Natural killer cell (primary cell): ENCODE measurements at regions not wholly inside any gene's neighbourhood (a gene's known extent, or its start where the extent isn't known, plus 50 kb on each side); places are given as distances from the start of the nearest gene placed in this dataset.

Source experiments
- ATAC-seq, 3 donors: fragments of 150-1000 bp in 2 of 3; fragments of 200-7000 bp in 1 of 3; cut with Tn5 transposase; 1 replicate in 1 of 3; 2 replicates in 2 of 3; pipeline ENCODE4 v1.10.0; 2021; ENCODE audit warnings: mild to moderate bottlenecking in 2 of 3, moderate library complexity in 2 of 3
- DNase-seq, 2 donors: peaks; one replicate each; pipeline versions ENCODE4 v3.0.0 to v3.0.0-alpha.2; 2013 to 2021; ENCODE audit warnings: mixed read lengths in 1 of 2
- H3K27ac ChIP-seq: one replicate; pipeline ENCODE4 v1.5.1; 2013; ENCODE audit warnings: mild to moderate bottlenecking, low read length
- H3K27me3 ChIP-seq: one replicate; pipeline ENCODE4 v1.6.1; 2013; ENCODE audit warnings: low read length; ENCODE audit not compliant: control insufficient read depth, insufficient read depth
- H3K36me3 ChIP-seq: one replicate; pipeline ENCODE4 v1.6.1; 2013; ENCODE audit warnings: low read length; ENCODE audit not compliant: control insufficient read depth, insufficient read depth
- H3K4me1 ChIP-seq: one replicate; pipeline ENCODE4 v1.6.1; 2013; ENCODE audit warnings: low read length; ENCODE audit not compliant: control insufficient read depth, insufficient read depth
- H3K4me3 ChIP-seq: one replicate; pipeline ENCODE4 v1.5.1; 2013; ENCODE audit warnings: low read length
- H3K9me3 ChIP-seq: one replicate; pipeline ENCODE4 v1.6.1; 2013; ENCODE audit warnings: low read length; ENCODE audit not compliant: control insufficient read depth, insufficient read depth
- H3K27ac Mint-ChIP-seq, 2 donors: one replicate each; pipeline ENCODE4 v1.8.0; 2022; ENCODE audit warnings: mild to moderate bottlenecking in 2 of 2, mixed read lengths in 2 of 2, moderate library complexity in 1 of 2
- H3K27me3 Mint-ChIP-seq, 2 donors: one replicate each; pipeline ENCODE4 v1.8.0; 2022; ENCODE audit warnings: low read depth in 2 of 2, mixed read lengths in 2 of 2
- H3K36me3 Mint-ChIP-seq: one replicate; pipeline ENCODE4 v1.8.0; 2022; ENCODE audit warnings: mixed read lengths
- H3K4me1 Mint-ChIP-seq, 2 donors: one replicate each; pipeline ENCODE4 v1.8.0; 2022; ENCODE audit warnings: mixed read lengths in 2 of 2
- H3K4me3 Mint-ChIP-seq: one replicate; pipeline ENCODE4 v1.8.0; 2022; ENCODE audit warnings: mild to moderate bottlenecking, moderate library complexity, mixed read lengths
- H3K9me3 Mint-ChIP-seq, 2 donors: one replicate each; pipeline ENCODE4 v1.8.0; 2022; ENCODE audit warnings: mixed read lengths in 2 of 2
- CTCF ChIP-seq: fragments of 200-600 bp; IDR thresholded peaks from one replicate; pipeline ENCODE4 v1.8.0; 2022; ENCODE audit warnings: antibody characterized with exemption
- WGBS: methylation state at CpG from one replicate; pipeline ENCODE4 v1.1.7; 2013; ENCODE audit warnings: missing lambda C conversion rate; ENCODE audit not compliant: insufficient coverage; 5-methylcytosine and 5-hydroxymethylcytosine counted together
- intact Hi-C: fragments of 100-400 bp; cut with micrococcal nuclease; formaldehyde crosslinking; loops from one replicate; pipeline ENCODE4 v1.14.2; 2022

- no peaks in the 10 kb centered on the region for H3K36me3 Mint-ChIP-seq
- WGBS = 2% methylated on average over 2 of the region's 2 CpGs
- no peak overlapping the region for H3K27ac ChIP-seq
- peak; percentile 19 for TF ChIP-seq CTCF
- no peaks in the 10 kb centered on the region for H3K9me3 Mint-ChIP-seq
- no peak overlapping the region for H3K4me3 Mint-ChIP-seq
- intact Hi-C loops = loop anchor here (2.0 to 5.0 kb wide), 2 partner anchors 466 to 507 kb away; no protein-coding TSS in a partner anchor
- no peak overlapping the region for H3K4me3 ChIP-seq
- peaks cover 24 to 37% of the 10 kb centered on the region in 2 donors for H3K27me3 Mint-ChIP-seq
- H3K27ac Mint-ChIP-seq = no peak overlapping the region
- H3K4me1 ChIP-seq = no peaks in the 10 kb centered on the region
- no peaks in the 10 kb centered on the region for H3K36me3 ChIP-seq
- DNase-seq (peak in 1 of 2 donors; percentile 54), ATAC-seq (peak in 1 of 3 donors; percentile 55)
- H3K9me3 ChIP-seq = no peaks in the 10 kb centered on the region
- H3K27me3 ChIP-seq = no peaks in the 10 kb centered on the region
- no peaks in the 10 kb centered on the region for H3K4me1 Mint-ChIP-seq
Observed at GRCh38 chr12:107990325-107990724, 138.8 kb upstream of the WSCD2 start.

DNA sequence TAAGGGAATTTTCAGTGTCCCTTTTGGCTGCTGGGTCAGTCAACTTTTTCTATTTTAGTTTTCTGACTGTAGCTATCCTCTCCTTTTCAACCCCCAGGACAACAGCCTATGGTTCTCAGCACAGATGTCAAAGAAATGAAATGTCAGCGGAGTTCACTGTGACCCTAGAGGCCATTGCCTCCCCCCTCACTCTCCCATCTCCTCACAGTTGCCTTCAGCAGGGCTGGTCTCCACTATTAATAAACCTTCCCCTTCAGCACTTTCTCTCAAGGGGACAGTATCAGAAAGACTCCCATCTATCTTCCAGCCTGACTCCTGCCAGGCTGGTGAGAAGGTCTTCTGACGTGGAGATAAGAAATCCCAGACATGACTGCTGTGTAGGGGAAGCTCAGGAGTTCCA is 137.1 kb upstream of the WSCD2 start:
- Histone ChIP-seq H3K36me3 (no peaks in the 10 kb centered on the region), H3K4me3 (no peak overlapping the region), H3K27ac (no peak overlapping the region), H3K4me1 (no peaks in the 10 kb centered on the region), H3K27me3 (peaks cover 3% of the 10 kb centered on the region), H3K9me3 (no peaks in the 10 kb centered on the region)
- H3K4me1 Mint-ChIP-seq = no peaks in the 10 kb centered on the region
- no peak overlapping the region for H3K4me3 Mint-ChIP-seq
- ATAC-seq = no peak
- H3K36me3 Mint-ChIP-seq = no peaks in the 10 kb centered on the region
- H3K27me3 Mint-ChIP-seq = peaks cover 38 to 54% of the 10 kb centered on the region in 2 donors
- no peak for DNase-seq
- H3K27ac Mint-ChIP-seq = no peak overlapping the region
- no peak for TF ChIP-seq CTCF
- intact Hi-C loops = loop anchor here (5.0 kb wide), 1 partner anchor 505 kb away; no protein-coding TSS in a partner anchor
- peaks cover 0 to 2% of the 10 kb centered on the region in 2 donors for H3K9me3 Mint-ChIP-seq
- 73% methylated on average over 2 of the region's 2 CpGs for WGBS

- ATAC-seq (peak in 2 of 3 donors; percentile 32 to 65), DNase-seq (peak in 1 of 2 donors; percentile 12)
- peaks cover 3% of the 10 kb centered on the region for H3K27me3 ChIP-seq
- Mint-ChIP-seq H3K4me3 (no peak overlapping the region), H3K27me3 (peaks cover 42 to 56% of the 10 kb centered on the region in 2 donors), H3K9me3 (peaks cover 0 to 2% of the 10 kb centered on the region in 2 donors), H3K27ac (no peak overlapping the region), H3K36me3 (no peaks in the 10 kb centered on the region), H3K4me1 (no peaks in the 10 kb centered on the region)
- intact Hi-C loops = loop anchor here (5.0 kb wide), 1 partner anchor 504 kb away; no protein-coding TSS in a partner anchor
- H3K4me3 ChIP-seq = no peak overlapping the region
- H3K9me3 ChIP-seq = no peaks in the 10 kb centered on the region
- 31% methylated on average over 3 of the region's 4 CpGs for WGBS
- no peaks in the 10 kb centered on the region for H3K36me3 ChIP-seq
- H3K27ac ChIP-seq = no peak overlapping the region
- H3K4me1 ChIP-seq = no peaks in the 10 kb centered on the region
- TF ChIP-seq CTCF = no peak
Observed at GRCh38 chr12:107992870-107993451, 136.1 kb upstream of the WSCD2 start.

- Mint-ChIP-seq H3K4me3 (no peak overlapping the region), H3K36me3 (no peaks in the 10 kb centered on the region), H3K27ac (no peak overlapping the region), H3K27me3 (peaks cover 39 to 49% of the 10 kb centered on the region in 2 donors), H3K4me1 (no peaks in the 10 kb centered on the region), H3K9me3 (peaks cover 0 to 2% of the 10 kb centered on the region in 2 donors)
- no peaks in the 10 kb centered on the region for H3K9me3 ChIP-seq
- TF ChIP-seq CTCF = no peak
- H3K27ac ChIP-seq = no peak overlapping the region
- H3K4me1 ChIP-seq = no peaks in the 10 kb centered on the region
- H3K27me3 ChIP-seq = peaks cover 3% of the 10 kb centered on the region
- WGBS = 100% methylated on average over 2 of the region's 4 CpGs
- no peaks in the 10 kb centered on the region for H3K36me3 ChIP-seq
- intact Hi-C loops = no loop called here
- no peak for DNase-seq
- no peak overlapping the region for H3K4me3 ChIP-seq
- no peak for ATAC-seq
Observed at GRCh38 chr12:107998863-107999262, 130.2 kb upstream of the WSCD2 start.
